KMS-11 (cell line): ENCODE measurements at regions not wholly inside any gene's neighbourhood (a gene's known extent, or its start where the extent isn't known, plus 50 kb on each side); places are given as distances from the start of the nearest gene placed in this dataset.

ENCODE experiments used
- H2AFZ ChIP-seq: fragments of 200-600 bp; sonication (generic); 2 replicates; pipeline ENCODE4 v1.6.1; 2016; ENCODE audit warnings: antibody characterized with exemption, mixed run types, low read depth
- H3K27ac ChIP-seq: fragments of 200-600 bp; sonication (generic); 2 replicates; pipeline ENCODE4 v1.6.1; 2016; ENCODE audit warnings: mild to moderate bottlenecking, mixed run types
- H3K27me3 ChIP-seq: fragments of 200-600 bp; sonication (generic); 2 replicates; pipeline ENCODE4 v1.6.1; 2017; ENCODE audit warnings: mild to moderate bottlenecking, low read depth, mixed run types, moderate library complexity; ENCODE audit not compliant: insufficient read depth
- H3K36me3 ChIP-seq: fragments of 200-600 bp; sonication (generic); 2 replicates; pipeline ENCODE4 v1.6.1; 2017; ENCODE audit warnings: mild to moderate bottlenecking, mixed run types; ENCODE audit not compliant: insufficient read depth
- H3K4me1 ChIP-seq: fragments of 200-600 bp; sonication (generic); 2 replicates; pipeline ENCODE4 v1.6.1; 2016; ENCODE audit warnings: mild to moderate bottlenecking, low read depth, mixed run types; ENCODE audit not compliant: poor library complexity, severe bottlenecking
- H3K4me2 ChIP-seq: fragments of 200-600 bp; sonication (generic); 2 replicates; pipeline ENCODE4 v1.7.0; 2016; ENCODE audit warnings: mild to moderate bottlenecking, mixed run types
- H3K4me3 ChIP-seq: fragments of 200-600 bp; sonication (generic); IDR thresholded peaks from 2 replicates; pipeline ENCODE4 v1.6.1; 2017; ENCODE audit warnings: low read depth, low read length, mixed read lengths; ENCODE audit not compliant: insufficient read depth
- H3K79me2 ChIP-seq: fragments of 200-600 bp; sonication (generic); 2 replicates; pipeline ENCODE4 v1.6.1; 2016; ENCODE audit warnings: low read depth, mixed run types; ENCODE audit not compliant: insufficient read depth
- H3K9ac ChIP-seq: fragments of 200-600 bp; sonication (generic); 2 replicates; pipeline ENCODE4 v1.6.1; 2016; ENCODE audit warnings: mild to moderate bottlenecking, mixed run types
- H4K20me1 ChIP-seq: fragments of 200-600 bp; sonication (generic); 2 replicates; pipeline ENCODE4 v1.6.1; 2016; ENCODE audit warnings: mild to moderate bottlenecking, mixed run types; ENCODE audit not compliant: insufficient read depth
- TF ChIP-seq, protein P1 (sequence below): fragments of 200-600 bp; sonication (generic); conservative IDR thresholded peaks from 2 replicates; pipeline ENCODE4 v1.6.1; 2017; ENCODE audit warnings: low read depth, mild to moderate bottlenecking, antibody characterized with exemption, low read length, moderate library complexity, mixed read lengths

DNA sequence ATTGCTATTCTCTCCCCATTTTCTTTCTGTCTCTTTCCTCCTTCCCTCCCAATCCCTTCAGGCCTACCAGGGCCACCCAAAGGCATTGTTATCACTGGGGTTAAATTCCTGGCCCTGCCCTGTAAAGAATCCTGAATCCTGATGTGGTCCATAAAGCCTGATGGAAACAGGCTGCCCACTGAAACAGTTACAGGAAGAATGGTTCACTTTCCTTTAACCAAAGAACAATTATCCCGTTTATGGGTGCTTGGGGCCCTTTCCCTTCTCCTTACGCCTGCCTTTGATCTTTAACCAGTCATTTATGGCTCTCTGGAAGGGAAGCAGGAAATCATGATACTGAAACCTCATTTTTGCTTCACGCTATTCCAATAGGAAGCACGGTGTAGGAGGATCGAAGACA lies 273.1 kb upstream of the NEBL start:
- Histone ChIP-seq H3K9ac (no peak overlapping the region), H3K79me2 (no peaks in the 10 kb centered on the region), H3K27me3 (no peaks in the 10 kb centered on the region), H3K4me3 (no peak overlapping the region), H3K4me2 (no peak overlapping the region), H3K4me1 (no peaks in the 10 kb centered on the region), H2AFZ (no peak overlapping the region), H3K36me3 (no peaks in the 10 kb centered on the region), H4K20me1 (no peaks in the 10 kb centered on the region), H3K27ac (no peak overlapping the region)
- TF ChIP-seq, protein P1, sequence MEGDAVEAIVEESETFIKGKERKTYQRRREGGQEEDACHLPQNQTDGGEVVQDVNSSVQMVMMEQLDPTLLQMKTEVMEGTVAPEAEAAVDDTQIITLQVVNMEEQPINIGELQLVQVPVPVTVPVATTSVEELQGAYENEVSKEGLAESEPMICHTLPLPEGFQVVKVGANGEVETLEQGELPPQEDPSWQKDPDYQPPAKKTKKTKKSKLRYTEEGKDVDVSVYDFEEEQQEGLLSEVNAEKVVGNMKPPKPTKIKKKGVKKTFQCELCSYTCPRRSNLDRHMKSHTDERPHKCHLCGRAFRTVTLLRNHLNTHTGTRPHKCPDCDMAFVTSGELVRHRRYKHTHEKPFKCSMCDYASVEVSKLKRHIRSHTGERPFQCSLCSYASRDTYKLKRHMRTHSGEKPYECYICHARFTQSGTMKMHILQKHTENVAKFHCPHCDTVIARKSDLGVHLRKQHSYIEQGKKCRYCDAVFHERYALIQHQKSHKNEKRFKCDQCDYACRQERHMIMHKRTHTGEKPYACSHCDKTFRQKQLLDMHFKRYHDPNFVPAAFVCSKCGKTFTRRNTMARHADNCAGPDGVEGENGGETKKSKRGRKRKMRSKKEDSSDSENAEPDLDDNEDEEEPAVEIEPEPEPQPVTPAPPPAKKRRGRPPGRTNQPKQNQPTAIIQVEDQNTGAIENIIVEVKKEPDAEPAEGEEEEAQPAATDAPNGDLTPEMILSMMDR = no peak

DNA sequence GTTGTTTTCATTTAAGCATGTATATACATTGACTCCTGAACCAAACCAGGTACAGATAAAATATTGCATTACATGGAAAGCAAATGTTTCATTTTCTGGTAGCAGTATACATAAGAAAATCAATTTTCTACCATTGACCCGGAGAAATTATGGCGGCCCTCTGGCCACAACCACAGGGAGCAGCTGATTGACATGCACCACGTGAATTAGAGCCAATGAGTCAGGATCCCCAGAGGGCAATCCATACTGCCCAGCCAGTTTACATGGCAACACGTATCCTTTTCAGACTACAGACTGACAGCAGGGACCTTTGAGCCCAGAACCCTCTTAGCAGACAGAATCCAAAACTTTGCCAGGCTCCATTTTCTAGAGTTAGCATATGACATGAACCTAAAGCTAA lies 272.2 kb upstream of the NEBL start:
- Histone ChIP-seq H4K20me1 (no peaks in the 10 kb centered on the region), H2AFZ (no peak overlapping the region), H3K4me3 (no peak overlapping the region), H3K36me3 (no peaks in the 10 kb centered on the region), H3K4me2 (no peak overlapping the region), H3K4me1 (no peaks in the 10 kb centered on the region), H3K9ac (no peak overlapping the region), H3K27ac (no peak overlapping the region), H3K79me2 (no peaks in the 10 kb centered on the region), H3K27me3 (no peaks in the 10 kb centered on the region)
- TF ChIP-seq, protein P1 = no peak

DNA sequence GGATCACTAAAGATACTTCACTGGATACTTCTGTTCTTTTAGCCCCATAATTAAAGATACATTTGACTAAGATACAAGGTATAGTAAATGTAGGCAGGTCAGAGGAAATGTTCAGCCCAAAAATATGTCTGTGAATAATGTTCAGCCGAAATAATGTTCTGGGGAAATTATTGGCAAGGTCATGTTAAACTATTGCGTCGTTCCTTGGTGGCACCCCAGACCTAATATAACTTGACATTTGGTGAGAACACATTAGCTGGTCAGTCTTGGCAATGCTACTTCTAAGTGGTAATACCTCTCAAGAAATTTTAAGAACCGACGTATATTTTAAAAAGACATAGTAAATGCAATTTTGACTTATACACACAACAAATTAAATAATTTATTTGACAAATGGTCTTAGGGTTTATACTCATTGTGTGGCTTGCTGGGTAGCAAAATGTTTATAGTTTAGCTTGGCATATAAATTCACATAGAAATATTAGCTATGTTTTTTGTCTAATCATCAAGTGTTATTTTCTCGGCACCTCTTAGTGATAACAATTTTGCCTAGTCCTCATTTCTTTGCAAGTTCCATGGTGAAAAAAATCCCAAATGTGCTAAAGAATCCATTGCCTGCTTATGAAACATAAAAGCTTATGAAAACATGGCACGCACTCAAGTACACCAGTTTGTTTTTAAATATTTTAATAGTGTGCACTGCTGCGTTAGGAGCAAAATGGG lies 270.3 kb upstream of the NEBL start:
- H3K4me3 ChIP-seq = no peak overlapping the region
- no peak overlapping the region for H3K27ac ChIP-seq
- H3K9ac ChIP-seq = no peak overlapping the region
- no peak overlapping the region for H2AFZ ChIP-seq
- H3K4me1 ChIP-seq = no peaks in the 10 kb centered on the region
- no peaks in the 10 kb centered on the region for H3K79me2 ChIP-seq
- H3K27me3 ChIP-seq = no peaks in the 10 kb centered on the region
- no peaks in the 10 kb centered on the region for H3K36me3 ChIP-seq
- TF ChIP-seq, protein P1 = no peak
- H4K20me1 ChIP-seq = no peaks in the 10 kb centered on the region
- no peak overlapping the region for H3K4me2 ChIP-seq

DNA sequence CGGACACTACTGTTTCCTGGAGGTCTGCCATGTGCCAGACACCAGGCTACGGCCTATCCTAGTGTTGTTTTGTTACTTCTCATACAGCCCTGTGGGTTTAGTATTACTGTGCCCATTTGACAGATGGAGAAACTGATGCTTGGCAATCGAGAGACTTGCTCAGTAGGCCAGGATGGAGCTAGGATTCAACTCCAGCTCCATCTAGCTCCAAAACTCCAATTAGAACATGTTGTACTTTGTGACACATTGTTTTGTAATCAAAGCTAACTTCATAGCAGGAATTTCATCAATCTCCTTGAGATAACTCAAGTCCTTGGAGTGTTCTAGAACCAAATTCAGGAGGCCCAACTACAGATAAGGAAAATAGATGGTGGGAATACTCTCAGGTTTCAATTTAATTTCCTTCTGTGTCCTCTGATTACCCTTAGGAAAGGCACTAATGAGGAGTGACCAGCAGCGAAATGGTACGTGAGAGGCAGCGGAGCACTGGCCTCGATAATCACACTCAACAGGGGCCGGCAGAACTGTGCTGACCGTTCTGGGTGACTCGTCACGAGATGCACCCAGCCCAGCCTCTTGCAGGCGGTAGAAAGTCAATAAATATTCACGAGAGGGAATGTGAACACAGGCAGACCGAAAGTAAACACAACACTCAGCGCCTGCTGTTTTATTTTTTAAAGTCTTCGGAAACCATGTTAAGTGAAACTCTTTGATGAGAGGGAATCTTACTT lies 269.6 kb upstream of the NEBL start:
- no peak overlapping the region for H3K4me2 ChIP-seq
- TF ChIP-seq, protein P1 = no peak
- H2AFZ ChIP-seq = no peak overlapping the region

More for the DNA sequence above, 269.6 kb upstream of the NEBL start:
- no peaks in the 10 kb centered on the region for H3K4me1 ChIP-seq
- no peak overlapping the region for H3K9ac ChIP-seq
- H3K36me3 ChIP-seq = no peaks in the 10 kb centered on the region
- no peak overlapping the region for H3K4me3 ChIP-seq
- no peak overlapping the region for H3K27ac ChIP-seq
- H3K79me2 ChIP-seq = no peaks in the 10 kb centered on the region
- no peaks in the 10 kb centered on the region for H4K20me1 ChIP-seq
- no peaks in the 10 kb centered on the region for H3K27me3 ChIP-seq
